PC-3 (cell line): ENCODE measurements at regions not wholly inside any gene's neighbourhood (a gene's known extent, or its start where the extent isn't known, plus 50 kb on each side); places are given as distances from the start of the nearest gene placed in this dataset.

Source experiments
- CTCF ChIP-seq: fragments of 300-600 bp; sonication (generic); conservative IDR thresholded peaks from 2 replicates; pipeline ENCODE4 v1.5.1; 2017; ENCODE audit warnings: antibody characterized with exemption, low read depth, mild to moderate bottlenecking, low read length
- EZH2 ChIP-seq: fragments of 300-600 bp; sonication (generic); IDR thresholded peaks from one replicate; pipeline ENCODE4 v1.6.1; 2017; ENCODE audit warnings: antibody characterized with exemption, mild to moderate bottlenecking, low read length; ENCODE audit not compliant: unreplicated experiment

- TF ChIP-seq CTCF (no peak), EZH2 (no peak)
These were observed 100.3 kb upstream of the NCKAP5 start for GRCh38 chr2:133668547-133668946.
